ENCODE measurements at regions not wholly inside any gene's neighbourhood (a gene's known extent, or its start where the extent isn't known, plus 50 kb on each side); places are given as distances from the start of the nearest gene placed in this dataset.

GRCh38 chr2:215504547-215504946 lies 68.7 kb upstream of the FN1 start:
- TF ChIP-seq TFE3 (CRISPR knock-in tag; IDR thresholded peaks at IDR 0.05) (no peak), TAF7 (tag; IDR thresholded peaks at IDR 0.05) (no peak), ZNF609 (CRISPR knock-in tag; IDR thresholded peaks at IDR 0.05; ENCODE audit: borderline replicate concordance) (no peak), MTF1 (CRISPR knock-in tag; IDR thresholded peaks at IDR 0.05; ENCODE audit: borderline replicate concordance) (no peak)
